ENCODE measurements at regions not wholly inside any gene's neighbourhood (a gene's known extent, or its start where the extent isn't known, plus 50 kb on each side); places are given as distances from the start of the nearest gene placed in this dataset.

DNA sequence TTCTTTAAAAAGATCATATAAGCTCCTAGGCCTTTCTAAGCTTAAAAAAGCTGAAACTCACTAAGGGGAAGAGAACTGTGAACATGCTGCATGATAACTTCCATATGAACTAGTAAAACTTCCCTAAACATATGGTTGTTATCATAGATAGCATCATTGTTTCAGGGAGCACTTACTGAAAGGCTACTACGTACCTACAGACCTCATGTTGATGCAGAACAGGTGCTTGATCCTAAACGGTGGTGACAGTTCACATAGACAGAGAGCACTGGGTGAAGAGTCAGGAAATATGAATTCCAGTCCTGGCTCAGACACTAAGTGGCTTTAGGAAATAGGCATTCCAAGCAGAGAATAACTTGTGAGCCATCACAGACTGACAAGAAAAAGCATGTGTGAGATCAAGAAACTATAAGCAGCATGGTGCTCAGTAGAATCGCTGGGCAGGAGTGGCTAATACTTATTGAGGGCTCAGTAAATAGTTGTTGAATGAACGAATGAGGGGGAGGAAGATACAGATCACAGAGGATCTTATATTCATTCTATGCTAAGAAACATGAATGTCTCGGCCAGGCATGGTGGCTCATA is 78.4 kb upstream of the NUDT4 start:
- DNase-seq (ENCODE audit: low spot score) = no peak

DNA sequence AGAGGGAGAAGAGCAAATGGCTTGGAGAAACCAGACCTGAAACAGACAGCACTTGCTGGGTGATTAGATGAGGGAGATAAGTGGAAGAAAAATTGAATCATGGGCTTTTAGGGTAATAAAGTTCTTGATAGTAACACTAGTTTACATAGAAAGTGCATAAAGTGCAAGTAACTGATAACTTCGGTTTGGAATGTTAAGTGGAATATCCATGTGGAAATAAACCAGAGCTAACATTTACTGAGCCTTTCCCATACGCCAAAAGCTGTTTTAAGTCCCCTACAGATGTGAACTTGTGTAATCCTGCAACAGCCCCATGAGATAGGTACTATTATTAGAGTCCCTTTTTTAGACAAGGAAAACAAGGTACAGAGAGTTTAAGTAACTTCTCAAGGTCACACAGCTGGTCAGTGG is 77.1 kb upstream of the NUDT4 start:
- DNase-seq (ENCODE audit: low spot score) = no peak

DNA sequence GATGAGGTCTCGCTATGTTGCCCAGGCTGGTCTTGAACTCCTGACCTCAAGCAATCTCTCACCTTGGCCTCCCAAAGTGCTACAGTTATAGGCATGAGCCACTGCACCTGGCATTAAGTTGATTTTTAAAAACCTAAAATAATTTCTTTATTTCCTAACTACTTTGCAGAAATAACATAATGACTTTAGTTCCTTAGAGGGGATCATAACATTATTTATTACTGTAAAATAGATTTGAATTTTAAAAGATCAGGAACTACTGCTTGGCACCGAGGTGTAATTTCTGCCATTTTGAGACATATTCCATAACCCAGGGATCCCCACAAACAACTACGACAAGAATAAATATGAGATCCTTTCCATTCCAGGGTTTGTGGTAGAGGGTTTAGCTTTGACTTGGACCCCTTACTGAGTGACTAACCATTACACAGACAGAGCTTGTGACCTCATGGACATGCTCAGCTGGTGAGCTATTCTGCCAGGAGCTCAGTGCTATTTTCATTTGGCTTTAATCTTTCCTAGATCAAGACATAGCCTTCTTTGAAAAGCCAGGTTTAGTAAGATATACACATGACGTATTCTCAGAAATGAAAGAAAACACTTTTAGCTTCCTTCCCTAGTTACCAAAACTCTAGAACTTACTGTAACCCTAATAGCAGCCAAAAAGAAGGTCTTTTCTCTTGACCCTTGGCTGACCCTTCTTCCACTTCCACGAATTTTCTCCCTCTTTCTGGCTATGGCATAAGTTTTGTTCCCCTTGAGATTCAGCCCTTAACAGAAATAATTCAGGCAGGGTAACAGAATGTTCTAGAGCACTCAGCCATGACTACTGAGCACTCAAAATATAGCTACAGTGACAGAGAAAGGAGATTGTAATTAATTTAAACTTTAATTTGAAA is 75.1 kb upstream of the NUDT4 start:
- peak; percentile 47 for DNase-seq (ENCODE audit: low spot score)

DNA sequence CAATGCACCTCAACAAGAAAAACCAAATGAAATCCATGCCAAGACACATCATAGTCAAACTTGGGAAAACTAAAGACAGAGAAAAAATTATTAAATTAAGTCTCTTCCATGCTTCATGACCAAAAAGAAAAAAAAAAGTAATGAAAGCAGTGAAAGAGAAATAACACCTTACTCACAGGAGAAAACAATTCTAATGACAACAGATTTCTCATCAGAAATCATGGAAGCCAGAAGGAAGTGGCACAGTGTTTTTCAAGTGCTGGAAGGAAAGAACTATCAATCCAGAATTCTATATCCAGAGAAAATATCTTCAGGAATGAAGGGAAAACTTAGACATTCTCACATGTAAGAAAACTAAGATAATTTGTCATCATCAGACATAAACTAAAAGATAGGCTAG is 71.1 kb upstream of the NUDT4 start:
- DNase-seq (ENCODE audit: low spot score) = no peak

DNA sequence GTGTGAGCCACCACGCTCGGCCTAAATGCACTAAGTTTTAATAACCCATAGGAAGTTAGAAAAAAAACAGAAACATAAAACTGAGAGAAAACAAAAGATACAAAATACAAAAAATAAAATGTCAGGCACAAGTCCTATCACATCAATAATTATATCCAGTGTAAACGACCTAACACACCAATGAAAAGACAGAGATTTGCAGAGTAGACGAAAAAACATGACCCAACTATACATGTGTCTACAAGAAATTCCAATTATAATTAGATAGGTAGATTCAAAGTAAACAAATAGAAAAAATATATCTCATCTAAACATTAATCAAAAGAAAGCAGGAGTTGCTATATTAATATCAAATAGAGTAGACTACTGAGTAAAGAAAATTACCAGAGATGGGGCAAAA is 69.4 kb upstream of the NUDT4 start:
- no peak for DNase-seq (ENCODE audit: low spot score)

DNA sequence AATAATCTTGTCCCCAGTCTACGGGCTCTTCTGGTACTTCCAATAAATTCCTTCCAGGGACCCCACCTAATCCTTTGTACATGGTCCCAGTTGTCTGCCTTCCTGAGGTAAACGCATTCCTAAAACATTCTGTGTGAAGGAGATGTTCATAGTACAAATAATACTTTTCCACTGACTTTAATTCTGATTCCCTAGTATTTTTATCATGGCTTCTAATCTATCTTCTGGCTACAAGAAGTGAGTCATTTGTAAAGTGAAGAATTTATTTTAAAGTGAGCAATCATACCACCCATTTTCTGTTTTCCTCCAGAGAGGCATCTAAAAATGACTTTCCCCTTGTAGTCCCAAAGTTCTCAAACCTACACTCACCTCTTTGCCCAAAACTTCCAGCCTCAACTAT is 65.9 kb upstream of the NUDT4 start:
- no peak for DNase-seq (ENCODE audit: low spot score)

DNA sequence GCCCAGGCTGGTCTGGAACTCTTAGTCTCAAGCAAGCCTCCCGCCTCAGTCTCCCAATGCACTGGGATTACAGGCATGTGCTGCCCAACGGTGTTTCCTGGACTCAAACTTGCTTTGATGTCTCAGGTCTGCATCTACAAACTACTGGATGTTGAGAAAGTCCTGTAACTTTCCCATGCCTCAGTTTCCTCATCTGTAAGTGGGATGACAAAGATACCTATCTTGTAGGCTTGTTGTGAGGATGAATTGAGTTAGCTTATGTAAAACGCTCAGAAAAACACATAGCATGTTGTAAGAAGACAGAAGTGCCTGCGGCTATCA is 63.6 kb upstream of the NUDT4 start:
- no peak for DNase-seq (ENCODE audit: low spot score)

DNA sequence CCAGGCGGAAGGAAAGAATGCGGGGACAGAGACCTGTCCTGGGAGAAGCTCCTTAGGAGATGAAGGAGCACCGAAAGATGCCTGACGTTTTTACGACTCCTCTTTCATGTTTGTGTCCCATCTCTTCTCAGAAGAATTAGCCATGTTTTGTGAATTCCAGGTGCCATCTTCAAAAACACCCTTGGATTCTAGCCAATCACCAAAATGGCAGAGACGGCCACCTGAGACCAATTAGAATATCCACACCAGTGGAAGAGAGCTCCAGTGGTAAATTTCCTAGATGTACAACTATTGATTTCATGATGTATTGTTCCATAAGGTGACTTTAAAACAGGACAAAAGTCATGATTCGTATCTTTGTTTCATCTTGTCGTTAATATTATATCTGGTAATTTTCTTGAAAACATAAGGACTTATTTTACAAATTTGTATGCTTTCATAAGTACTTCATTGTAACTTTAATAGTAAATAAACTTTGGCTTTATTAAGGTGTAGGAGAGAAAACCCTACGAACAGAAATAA is 62.3 kb upstream of the NUDT4 start:
- no peak for DNase-seq (ENCODE audit: low spot score)

DNA sequence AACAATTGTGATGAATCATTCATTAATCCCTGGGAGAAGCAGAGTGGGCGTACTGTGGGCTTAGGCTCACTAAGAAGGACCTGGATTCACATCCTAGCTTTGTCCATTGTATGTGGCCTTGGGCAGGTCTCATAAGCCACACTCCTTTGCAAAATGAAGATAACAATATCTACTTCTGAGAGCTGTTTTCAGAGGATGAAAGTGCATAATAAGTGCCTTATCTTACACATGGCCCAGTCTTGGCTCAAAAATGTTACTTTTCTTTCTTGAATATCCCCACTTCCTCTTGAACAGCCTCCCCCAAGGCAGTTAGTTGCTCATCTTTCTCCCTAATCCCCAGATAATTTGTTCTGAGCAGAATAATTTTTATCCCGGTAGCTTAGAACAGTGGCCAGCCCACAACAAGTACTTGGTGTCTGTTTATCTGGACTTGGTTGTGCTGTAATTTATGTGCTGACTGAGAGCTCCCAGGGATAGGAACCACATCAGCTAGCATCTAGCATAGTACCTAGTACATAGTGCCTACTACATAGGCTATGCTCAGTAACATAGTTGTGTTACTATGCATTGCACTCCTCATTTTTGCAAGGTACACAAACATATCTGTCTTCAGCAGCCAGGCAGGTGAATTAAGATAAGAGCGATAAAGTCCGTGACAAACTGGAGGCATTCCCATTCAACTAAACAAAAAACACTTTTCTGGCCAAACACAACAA is 61.7 kb upstream of the NUDT4 start:
- no peak for DNase-seq (ENCODE audit: low spot score)

DNA sequence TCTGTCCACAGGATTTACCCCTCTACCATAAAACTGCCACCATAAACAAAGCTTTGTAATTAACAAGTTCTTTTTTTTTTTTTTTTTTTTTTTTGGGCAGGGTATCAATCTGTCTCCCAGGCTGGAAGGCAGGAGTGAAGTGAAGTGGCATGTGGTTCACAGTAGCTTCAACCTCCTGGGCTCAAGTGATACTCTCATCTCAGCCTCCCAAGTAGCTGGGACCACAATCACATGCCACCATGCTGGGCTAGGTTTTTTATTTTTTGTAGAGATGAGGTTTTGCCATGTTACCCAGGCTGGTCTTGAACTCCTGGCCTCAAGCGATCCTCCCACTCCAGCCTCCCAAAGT is 61.1 kb upstream of the NUDT4 start:
- DNase-seq (ENCODE audit: low spot score) = no peak

DNA sequence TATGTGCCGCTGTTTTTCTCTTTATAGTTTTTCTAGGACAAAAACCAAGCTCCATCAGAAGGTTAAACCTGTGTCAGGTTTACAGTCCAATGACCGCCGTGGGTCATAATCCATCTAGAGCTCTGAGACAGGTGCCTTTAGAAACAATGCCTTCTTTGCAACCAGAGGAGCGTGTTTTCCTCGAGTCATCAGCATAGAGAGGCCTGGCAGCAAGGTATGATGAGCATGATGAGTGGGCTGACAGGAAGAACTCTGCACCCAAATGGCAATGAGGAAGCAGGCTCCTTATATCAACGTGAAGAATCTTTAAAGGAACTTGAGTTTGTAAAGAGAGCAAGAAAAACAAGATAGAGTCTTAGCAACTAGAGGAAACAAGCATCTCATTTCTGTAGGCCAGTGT is 60.5 kb upstream of the NUDT4 start:
- no peak for DNase-seq (ENCODE audit: low spot score)

DNA sequence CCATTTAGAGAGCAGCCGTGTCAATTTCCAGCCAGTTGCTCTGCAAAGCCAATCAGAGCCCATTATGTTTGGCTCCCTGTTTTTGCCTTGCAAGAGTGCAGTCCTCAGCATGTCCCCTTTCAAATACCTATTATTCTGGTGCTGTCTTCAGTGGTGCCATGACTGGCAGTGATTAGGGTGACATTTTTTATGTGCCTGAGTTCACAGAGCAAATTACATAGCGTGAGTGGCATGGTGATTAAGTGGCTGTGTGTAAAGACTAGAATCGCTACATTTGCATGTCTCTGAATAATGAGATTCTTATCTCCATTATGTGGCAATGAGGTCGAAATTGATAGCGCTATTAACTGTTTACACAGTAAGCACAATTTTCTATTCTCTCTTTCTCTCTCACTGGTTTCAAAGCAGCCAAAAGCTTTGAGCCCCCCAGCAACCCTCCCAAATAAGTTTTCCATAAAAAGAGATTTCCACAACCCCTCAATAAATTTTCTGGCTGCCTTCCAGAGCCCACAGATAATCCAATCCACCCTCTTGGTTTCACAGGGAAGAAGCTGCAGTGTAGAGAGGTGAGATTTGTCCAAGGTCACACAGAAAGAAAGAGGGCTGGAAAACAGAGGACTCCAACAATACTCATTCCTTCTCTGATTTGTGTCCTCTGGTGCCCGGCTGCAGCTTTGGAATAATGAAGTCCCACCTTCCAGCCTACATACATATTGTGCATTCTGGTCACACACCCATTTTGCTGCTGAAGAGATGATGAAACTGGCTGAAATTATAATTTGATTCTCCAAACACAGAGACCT is 58.8 kb upstream of the NUDT4 start:
- no peak for DNase-seq (ENCODE audit: low spot score)

DNA sequence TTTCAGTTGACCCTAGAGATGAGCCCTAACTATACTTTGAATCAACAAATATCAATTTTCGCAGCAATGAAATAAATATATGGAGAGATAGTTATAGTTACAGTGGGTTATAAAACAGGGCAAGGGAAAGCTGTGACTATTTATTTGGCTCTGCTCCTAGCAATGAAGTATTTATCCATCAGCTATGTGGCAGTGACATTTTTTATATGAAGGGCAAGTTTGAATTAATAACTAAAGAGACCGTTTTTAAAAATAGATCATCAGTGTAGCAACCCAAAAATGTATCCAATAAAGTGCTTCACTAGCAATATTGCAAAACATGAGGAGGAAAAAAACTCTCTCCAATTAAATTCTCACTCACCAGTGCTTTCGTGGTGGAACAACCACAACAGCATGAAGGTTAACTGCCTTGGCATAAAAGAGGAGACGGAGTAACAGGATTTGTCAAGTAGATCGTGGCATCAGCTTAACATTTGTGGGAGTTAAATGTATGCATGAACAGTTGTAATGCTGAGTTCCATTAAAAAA is 58.1 kb upstream of the NUDT4 start:
- peak; percentile 23 for DNase-seq (ENCODE audit: low spot score)

DNA sequence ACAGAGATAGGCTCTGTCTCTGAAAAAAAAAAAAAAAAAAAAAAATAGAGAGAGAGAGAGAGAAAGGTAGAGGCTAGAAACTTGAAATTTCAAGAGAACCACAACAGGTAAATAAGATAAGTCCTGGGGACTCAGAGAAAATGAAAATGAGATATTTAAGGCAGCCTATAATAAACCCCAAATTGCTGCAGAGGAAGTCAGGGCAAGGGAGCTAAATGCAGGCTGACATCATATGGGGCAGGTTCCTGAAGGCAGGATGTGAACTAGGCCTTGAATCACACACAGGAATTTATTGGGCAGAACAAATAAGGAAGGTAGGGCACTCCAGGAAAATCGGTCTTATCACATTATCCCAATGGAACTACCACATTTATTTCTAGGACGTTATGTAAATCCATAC is 54.9 kb upstream of the NUDT4 start:
- DNase-seq (ENCODE audit: low spot score) = peak; percentile 30

DNA sequence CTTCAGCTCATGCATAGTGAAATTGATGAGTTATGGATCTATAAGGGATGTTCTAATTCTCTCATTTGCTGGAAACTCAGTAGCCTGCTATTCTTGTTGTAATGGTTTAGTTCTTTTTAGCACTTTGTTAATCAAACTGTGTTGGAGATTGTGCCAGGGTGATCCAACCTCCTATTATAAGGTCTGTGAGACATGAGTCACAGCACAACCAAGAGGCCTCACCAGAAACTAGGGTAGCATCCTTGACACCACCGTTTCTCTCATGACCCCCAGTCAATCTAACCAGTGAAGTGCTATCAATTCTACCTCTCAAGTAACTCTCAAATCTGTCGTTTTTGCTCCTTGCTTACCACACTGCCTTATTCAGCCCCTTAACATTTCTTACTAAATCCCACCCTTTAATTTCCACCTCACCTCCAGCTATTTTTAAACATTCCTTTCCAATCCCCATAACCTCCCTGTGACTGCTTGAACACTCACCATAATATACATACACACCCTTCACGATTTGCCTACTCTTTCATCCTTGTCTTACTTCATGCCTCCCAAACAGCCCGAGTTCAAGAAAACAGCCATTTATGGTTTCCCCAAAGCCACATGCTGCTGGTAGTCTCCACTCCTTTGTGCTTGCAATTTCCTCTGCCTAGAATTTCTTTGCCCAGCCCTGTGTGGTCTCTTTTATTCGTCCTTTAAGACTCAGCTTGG is 53.9 kb upstream of the NUDT4 start:
- no peak for DNase-seq (ENCODE audit: low spot score)

DNA sequence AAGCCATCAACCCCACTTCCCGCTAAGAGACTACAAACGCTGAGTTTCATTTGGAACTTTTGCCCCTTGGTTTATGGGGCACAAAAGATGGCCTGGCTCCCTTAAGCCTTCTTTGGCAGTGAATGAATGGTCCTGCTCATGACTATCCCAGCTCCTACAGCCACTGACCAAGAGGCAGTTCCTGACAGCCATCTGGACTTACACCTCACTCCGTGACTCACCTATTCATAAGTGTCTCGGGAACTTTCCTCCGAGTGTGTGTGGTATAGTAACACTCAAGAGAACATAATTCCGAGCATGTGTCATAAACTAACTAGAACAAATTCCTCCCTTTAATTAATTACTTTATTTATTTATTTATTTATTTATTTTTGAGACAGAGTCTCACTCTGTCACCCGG is 51.9 kb upstream of the NUDT4 start:
- peak; percentile 66 for DNase-seq (ENCODE audit: low spot score)
